GM12878 (cell line): ENCODE measurements at regions not wholly inside any gene's neighbourhood (a gene's known extent, or its start where the extent isn't known, plus 50 kb on each side); places are given as distances from the start of the nearest gene placed in this dataset.

Source experiments
- ATAC-seq: fragments of 200-7000 bp; cut with Tn5 transposase; 3 replicates; pipeline ENCODE4 v1.9.1; 2020; ENCODE audit warnings: mild to moderate bottlenecking, moderate library complexity
- BruUV-seq: library from RNA; stranded (reverse); fragments of 400-500 nt; replicated peaks from 2 replicates; lab custom pipeline; 2021; lab: Mats Ljungman, UMichigan
- CTCF ChIA-PET: fragments of 300-600 bp; sonication (Branson Sonifier 250); formaldehyde crosslinking; extraction: SDS; loops from one replicate; lab custom pipeline; 2021; ENCODE audit warnings: inconsistent platforms; lab: Yijun Ruan, JAX
- POLR2A ChIA-PET: fragments of 350-600 bp; formaldehyde crosslinking; extraction: SDS; loops from one replicate; lab custom pipeline; 2021; ENCODE audit warnings: inconsistent platforms; lab: Charles Lee
- RAD21 ChIA-PET: fragments of 300-600 bp; sonication (Branson Sonifier 250); formaldehyde crosslinking; loops from one replicate; lab custom pipeline; 2023; ENCODE audit warnings: antibody characterized with exemption; ENCODE audit not compliant: unreplicated experiment; lab: Charles Lee
- SMC1A ChIA-PET: fragments of 300-600 bp; sonication (Branson Sonifier 250); formaldehyde crosslinking; loops from one replicate; lab custom pipeline; 2023; ENCODE audit not compliant: unreplicated experiment, uncharacterized antibody; lab: Charles Lee
- DNase-seq: peaks from one replicate; pipeline ENCODE4 v3.0.0-alpha.2; 2011; ENCODE audit warnings: low read depth, low spot score
- FAIRE-seq: peaks from 3 replicates; lab custom pipeline; 2011; peaks lifted over from hg19 to GRCh38; lab: Jason Lieb, UNC
- H2AFZ ChIP-seq: 2 replicates; pipeline ENCODE4 v1.6.0; 2011; ENCODE audit warnings: low read depth, low read length, control low read depth; ENCODE audit not compliant: control insufficient read depth
- H3K27ac ChIP-seq: 2 replicates; pipeline ENCODE4 v1.5.1; 2011; ENCODE audit warnings: control low read depth; ENCODE audit not compliant: control insufficient read depth, insufficient read depth
- H3K27me3 ChIP-seq, 2 experiments: replicated peaks in 1 of 2; 2 replicates each; pipeline versions ENCODE4 v1.6.0 to v1.6.1; 2011; ENCODE audit warnings: low read length in 1 of 2; ENCODE audit not compliant: control insufficient read depth in 2 of 2, insufficient read depth in 2 of 2
- H3K36me3 ChIP-seq, 2 experiments: 2 replicates each; pipeline ENCODE4 v1.5.1; 2011; ENCODE audit warnings: low read length in 1 of 2; ENCODE audit not compliant: control insufficient read depth in 2 of 2, insufficient read depth in 2 of 2
- H3K4me1 ChIP-seq: 2 replicates; pipeline ENCODE4 v1.6.1; 2011; ENCODE audit warnings: mild to moderate bottlenecking, low read length, moderate library complexity, mixed read lengths; ENCODE audit not compliant: control insufficient read depth, insufficient read depth
- H3K4me2 ChIP-seq: 2 replicates; pipeline ENCODE4 v1.6.0; 2011; ENCODE audit warnings: control low read depth; ENCODE audit not compliant: control insufficient read depth, insufficient read depth
- H3K4me3 ChIP-seq: fragments of 200-600 bp; sonication (generic); 2 replicates; pipeline ENCODE4 v1.5.1; 2016
- H3K79me2 ChIP-seq: 2 replicates; pipeline ENCODE4 v1.6.0; 2011; ENCODE audit warnings: low read length; ENCODE audit not compliant: control insufficient read depth, insufficient read depth
- H3K9ac ChIP-seq: 2 replicates; pipeline ENCODE4 v1.8.0; 2011; ENCODE audit warnings: low read length, control low read depth, mixed read lengths; ENCODE audit not compliant: control insufficient read depth, insufficient read depth
- H3K9me3 ChIP-seq: replicated peaks from 3 replicates; pipeline ENCODE4 v1.5.1; 2011; ENCODE audit warnings: mild to moderate bottlenecking, low read length; ENCODE audit not compliant: control insufficient read depth, insufficient read depth
- H4K20me1 ChIP-seq: 2 replicates; pipeline ENCODE4 v1.6.0; 2011; ENCODE audit not compliant: control insufficient read depth, insufficient read depth
- ASH2L ChIP-seq: fragments of 300-600, 200-600 bp; sonication (generic); IDR thresholded peaks from 2 replicates; pipeline ENCODE4 v1.6.1; 2017; ENCODE audit warnings: low read depth, mild to moderate bottlenecking, borderline replicate concordance
- E4F1 ChIP-seq: fragments of 450-650 bp; IDR thresholded peaks from 2 replicates; pipeline ENCODE4 v1.6.1; 2018; ENCODE audit warnings: borderline replicate concordance, mild to moderate bottlenecking; ENCODE audit not compliant: partially characterized antibody
- ELK1 ChIP-seq: IDR thresholded peaks from 2 replicates; pipeline ENCODE4 v1.6.1; 2012; ENCODE audit warnings: low read depth, low read length, improper control_type of control experiment
- FOXK2 ChIP-seq: fragments of 450-650 bp; IDR thresholded peaks from 2 replicates; pipeline ENCODE4 v1.6.1; 2017; ENCODE audit warnings: mild to moderate bottlenecking, moderate library complexity
- KLF5 ChIP-seq: fragments of 450-650 bp; IDR thresholded peaks from 2 replicates; pipeline ENCODE4 v1.6.1; 2014; ENCODE audit warnings: mild to moderate bottlenecking; ENCODE audit not compliant: partially characterized antibody
- NR2C2 ChIP-seq: IDR thresholded peaks from 2 replicates; pipeline ENCODE4 v1.6.1; 2011; ENCODE audit warnings: borderline replicate concordance, low read depth; ENCODE audit not compliant: control insufficient read depth, insufficient read length
- PAX8 ChIP-seq: fragments of 450-650 bp; IDR thresholded peaks from 2 replicates; pipeline ENCODE4 v1.6.1; 2017; ENCODE audit warnings: mild to moderate bottlenecking, moderate library complexity
- RAD21 ChIP-seq: IDR thresholded peaks from 2 replicates; pipeline ENCODE4 v1.6.1; 2011; ENCODE audit warnings: mild to moderate bottlenecking, low read depth, low read length, moderate library complexity; ENCODE audit not compliant: insufficient read depth
- SIX5 ChIP-seq: IDR thresholded peaks from 2 replicates; pipeline ENCODE4 v1.6.1; 2011; ENCODE audit warnings: mild to moderate bottlenecking, low read depth, low read length, moderate library complexity; ENCODE audit not compliant: severe bottlenecking
- SMAD1 ChIP-seq: fragments of 450-650 bp; IDR thresholded peaks from 2 replicates; pipeline ENCODE4 v1.6.1; 2018; ENCODE audit warnings: mild to moderate bottlenecking, low read depth; ENCODE audit not compliant: partially characterized antibody
- USF1 ChIP-seq: IDR thresholded peaks from 2 replicates; pipeline ENCODE4 v1.6.1; 2011; ENCODE audit warnings: borderline replicate concordance, low read depth, mild to moderate bottlenecking, moderate library complexity, mixed read lengths, low read length; ENCODE audit not compliant: insufficient read depth; ENCODE audit errors: extremely low read length
- ZNF24 ChIP-seq: fragments of 450-650 bp; IDR thresholded peaks from 2 replicates; pipeline ENCODE4 v1.6.1; 2017; ENCODE audit warnings: antibody characterized with exemption, mild to moderate bottlenecking
- WGBS: methylation state at CpG from one replicate; pipeline ENCODE4 v1.1.6; 2016; ENCODE audit warnings: low lambda C conversion rate; ENCODE audit not compliant: insufficient replicate concordance, insufficient coverage; ENCODE audit errors: missing lambda C conversion rate; 5-methylcytosine and 5-hydroxymethylcytosine counted together
- in situ Hi-C: fragments of 300-500 bp; cut with MboI; formaldehyde crosslinking; loops from 9 replicates; pipeline ENCODE4 v1.14.3; 2018; ENCODE audit warnings: mixed read lengths
- intact Hi-C: fragments of 100-400 bp; cut with micrococcal nuclease; formaldehyde crosslinking; loops from one replicate; pipeline ENCODE4 v1.14.2; 2022; ENCODE audit not compliant: unreplicated experiment

GRCh38 chr15:96220657-96221056, 109.8 kb upstream of the NR2F2 start (continued):
- no peak for TF ChIP-seq USF1
- no peak for TF ChIP-seq ASH2L

GRCh38 chr15:96222981-96223380, 107.5 kb upstream of the NR2F2 start:
- in situ Hi-C loops, result no loop called here
- H3K9ac ChIP-seq, result no peak overlapping the region
- no peaks in the 10 kb centered on the region for H3K4me1 ChIP-seq
- no peak overlapping the region for H3K4me2 ChIP-seq
- no peak overlapping the region for H3K4me3 ChIP-seq
- intact Hi-C loops, result no loop called here
- 46% methylated on average over 10 of the region's 10 CpGs for WGBS
- no peak for DNase-seq
- H2AFZ ChIP-seq, result no peak overlapping the region
- POLR2A ChIA-PET, result interaction anchor here (1.1 kb wide), 1 partner anchor 27 kb away, joined by 3 read pairs; no protein-coding TSS in a partner anchor
- CTCF ChIA-PET, result interaction anchor here (1.3 to 1.7 kb wide), 2 partner anchors 12 to 14 kb away, joined by 4 to 6 read pairs; no protein-coding TSS in a partner anchor
- H3K36me3 ChIP-seq, result no peaks in the 10 kb centered on the region
- H4K20me1 ChIP-seq, result no peaks in the 10 kb centered on the region
- H3K79me2 ChIP-seq, result no peaks in the 10 kb centered on the region
- no peak for TF ChIP-seq KLF5
- TF ChIP-seq RAD21, result no peak
- no peak for TF ChIP-seq SMAD1
- no peak for TF ChIP-seq ZNF24
- no peak for TF ChIP-seq PAX8
- TF ChIP-seq E4F1, result no peak
- no peak for TF ChIP-seq ELK1
- TF ChIP-seq SIX5, result no peak
- TF ChIP-seq FOXK2, result no peak
- no peak for TF ChIP-seq NR2C2
- H3K9me3 ChIP-seq, result no peaks in the 10 kb centered on the region
- no peaks in the 10 kb centered on the region for H3K27me3 ChIP-seq
- no peak for FAIRE-seq
- no peak overlapping the region for H3K27ac ChIP-seq
- no peak for ATAC-seq
- RAD21 ChIA-PET, result interaction anchor here (0.8 kb wide), 1 partner anchor 10 kb away, joined by 3 read pairs; no protein-coding TSS in a partner anchor
- SMC1A ChIA-PET, result interaction anchor here (1.1 kb wide), 1 partner anchor 47 kb away, joined by 3 read pairs; no protein-coding TSS in a partner anchor
- no TSS peak for BruUV-seq
